ENCODE measurements at regions not wholly inside any gene's neighbourhood (a gene's known extent, or its start where the extent isn't known, plus 50 kb on each side); places are given as distances from the start of the nearest gene placed in this dataset.
"Not testable (repeated sequence)": the region's sequence is repeated elsewhere in the genome, so short reads cannot be mapped to it uniquely, and the experiment has no call there.

GRCh38 chr12:92408072-92408900 lies 262.6 kb upstream of the BTG1 start:
- Histone ChIP-seq H3K27me3 (ENCODE audit: control insufficient read depth, insufficient read depth, low read length) (no peaks in the 10 kb centered on the region), H3K36me3 (replicated peaks; ENCODE audit: control insufficient read depth, insufficient read depth, low read length) (no peaks in the 10 kb centered on the region), H3K4me3 (ENCODE audit: insufficient read depth, low read depth, low read length) (no peak overlapping the region)
- DNase-seq = peak; percentile 44

GRCh38 chr12:92406404-92407070 lies 260.9 kb upstream of the BTG1 start:
- not testable (repeated sequence) for H3K27me3 ChIP-seq (ENCODE audit: control insufficient read depth, insufficient read depth, low read length); H3K36me3 ChIP-seq (replicated peaks; ENCODE audit: control insufficient read depth, insufficient read depth, low read length); H3K4me3 ChIP-seq (ENCODE audit: insufficient read depth, low read depth, low read length); DNase-seq

GRCh38 chr12:92405801-92406251 lies 260.2 kb upstream of the BTG1 start:
- H3K27me3 ChIP-seq (ENCODE audit: control insufficient read depth, insufficient read depth, low read length); DNase-seq; H3K36me3 ChIP-seq (replicated peaks; ENCODE audit: control insufficient read depth, insufficient read depth, low read length); H3K4me3 ChIP-seq (ENCODE audit: insufficient read depth, low read depth, low read length): not testable (repeated sequence)

GRCh38 chr12:92404921-92405320 lies 259.3 kb upstream of the BTG1 start:
- Histone ChIP-seq H3K36me3 (replicated peaks; ENCODE audit: control insufficient read depth, insufficient read depth, low read length) (no peaks in the 10 kb centered on the region), H3K27me3 (ENCODE audit: control insufficient read depth, insufficient read depth, low read length) (no peaks in the 10 kb centered on the region), H3K4me3 (ENCODE audit: insufficient read depth, low read depth, low read length) (no peak overlapping the region)
- no peak for DNase-seq

- no peak overlapping the region for H3K4me3 ChIP-seq (ENCODE audit: insufficient read depth, low read depth, low read length)
- no peak for DNase-seq
- H3K36me3 ChIP-seq (replicated peaks; ENCODE audit: control insufficient read depth, insufficient read depth, low read length) = no peaks in the 10 kb centered on the region
- H3K27me3 ChIP-seq (ENCODE audit: control insufficient read depth, insufficient read depth, low read length) = no peaks in the 10 kb centered on the region
Observed at GRCh38 chr12:92404259-92404894, 258.7 kb upstream of the BTG1 start.

GRCh38 chr12:92403210-92404175 lies 257.8 kb upstream of the BTG1 start:
- H3K4me3 ChIP-seq (ENCODE audit: insufficient read depth, low read depth, low read length) = no peak overlapping the region
- H3K27me3 ChIP-seq (ENCODE audit: control insufficient read depth, insufficient read depth, low read length) = no peaks in the 10 kb centered on the region
- H3K36me3 ChIP-seq (replicated peaks; ENCODE audit: control insufficient read depth, insufficient read depth, low read length) = no peaks in the 10 kb centered on the region
- DNase-seq = no peak

- no peak overlapping the region for H3K4me3 ChIP-seq (ENCODE audit: insufficient read depth, low read depth, low read length)
- no peaks in the 10 kb centered on the region for H3K27me3 ChIP-seq (ENCODE audit: control insufficient read depth, insufficient read depth, low read length)
- no peaks in the 10 kb centered on the region for H3K36me3 ChIP-seq (replicated peaks; ENCODE audit: control insufficient read depth, insufficient read depth, low read length)
- no peak for DNase-seq
Observed at GRCh38 chr12:92402415-92402814, 256.8 kb upstream of the BTG1 start.

- no peaks in the 10 kb centered on the region for H3K27me3 ChIP-seq (ENCODE audit: control insufficient read depth, insufficient read depth, low read length)
- no peaks in the 10 kb centered on the region for H3K36me3 ChIP-seq (replicated peaks; ENCODE audit: control insufficient read depth, insufficient read depth, low read length)
Observed at GRCh38 chr12:92400006-92400405, 254.4 kb upstream of the BTG1 start.

GRCh38 chr12:92398565-92399309 lies 253.1 kb upstream of the BTG1 start:
- H3K4me3 ChIP-seq (ENCODE audit: insufficient read depth, low read depth, low read length) = no peak overlapping the region
- H3K27me3 ChIP-seq (ENCODE audit: control insufficient read depth, insufficient read depth, low read length) = no peaks in the 10 kb centered on the region
- no peak for DNase-seq

More at GRCh38 chr12:92400006-92400405, 254.4 kb upstream of the BTG1 start:
- H3K4me3 ChIP-seq (ENCODE audit: insufficient read depth, low read depth, low read length) = no peak overlapping the region
- no peak for DNase-seq

GRCh38 chr12:92396647-92397252 lies 251.1 kb upstream of the BTG1 start:
- H3K36me3 ChIP-seq (replicated peaks; ENCODE audit: control insufficient read depth, insufficient read depth, low read length) = no peaks in the 10 kb centered on the region
- H3K27me3 ChIP-seq (ENCODE audit: control insufficient read depth, insufficient read depth, low read length) = no peaks in the 10 kb centered on the region
- no peak overlapping the region for H3K4me3 ChIP-seq (ENCODE audit: insufficient read depth, low read depth, low read length)
- no peak for DNase-seq

More at GRCh38 chr12:92398565-92399309, 253.1 kb upstream of the BTG1 start:
- no peaks in the 10 kb centered on the region for H3K36me3 ChIP-seq (replicated peaks; ENCODE audit: control insufficient read depth, insufficient read depth, low read length)

GRCh38 chr12:92395322-92395721 lies 249.7 kb upstream of the BTG1 start:
- Histone ChIP-seq H3K27me3 (ENCODE audit: control insufficient read depth, insufficient read depth, low read length) (no peaks in the 10 kb centered on the region), H3K4me3 (ENCODE audit: insufficient read depth, low read depth, low read length) (no peak overlapping the region), H3K36me3 (replicated peaks; ENCODE audit: control insufficient read depth, insufficient read depth, low read length) (no peaks in the 10 kb centered on the region)
- DNase-seq = no peak

GRCh38 chr12:92394895-92395294 lies 249.2 kb upstream of the BTG1 start:
- Histone ChIP-seq H3K36me3 (replicated peaks; ENCODE audit: control insufficient read depth, insufficient read depth, low read length) (no peaks in the 10 kb centered on the region), H3K27me3 (ENCODE audit: control insufficient read depth, insufficient read depth, low read length) (no peaks in the 10 kb centered on the region), H3K4me3 (ENCODE audit: insufficient read depth, low read depth, low read length) (no peak overlapping the region)
- no peak for DNase-seq

- no peak for DNase-seq
- H3K27me3 ChIP-seq (ENCODE audit: control insufficient read depth, insufficient read depth, low read length) = no peaks in the 10 kb centered on the region
- no peak overlapping the region for H3K4me3 ChIP-seq (ENCODE audit: insufficient read depth, low read depth, low read length)
- H3K36me3 ChIP-seq (replicated peaks; ENCODE audit: control insufficient read depth, insufficient read depth, low read length) = no peaks in the 10 kb centered on the region
Observed at GRCh38 chr12:92393504-92393903, 247.9 kb upstream of the BTG1 start.

All from H7 (cell line).